GM21423 (cell line): ENCODE measurements at regions not wholly inside any gene's neighbourhood (a gene's known extent, or its start where the extent isn't known, plus 50 kb on each side); places are given as distances from the start of the nearest gene placed in this dataset.

Source experiments
- ATAC-seq: cut with Tn5 transposase; IDR thresholded peaks from one replicate; pipeline ENCODE4 v1.9.1; 2021; ENCODE audit warnings: mild to moderate bottlenecking, moderate library complexity; ENCODE audit not compliant: unreplicated experiment

- no peak for ATAC-seq
These were observed 306.9 kb downstream of the ZPLD1 start for GRCh38 chr3:102741694-102742093.

GRCh38 chr3:102745881-102746280, 311.1 kb downstream of the ZPLD1 start:
- ATAC-seq, result no peak

GRCh38 chr3:102747611-102748010, 312.8 kb downstream of the ZPLD1 start:
- ATAC-seq, result no peak

GRCh38 chr3:102748646-102749045, 313.8 kb downstream of the ZPLD1 start:
- ATAC-seq, result no peak

- no peak for ATAC-seq
These were observed 315.5 kb downstream of the ZPLD1 start for GRCh38 chr3:102750322-102750721.

- no peak for ATAC-seq
These were observed 319.1 kb downstream of the ZPLD1 start for GRCh38 chr3:102753901-102754300.

- no peak for ATAC-seq
These were observed 321.9 kb downstream of the ZPLD1 start for GRCh38 chr3:102756706-102757105.

- no peak for ATAC-seq
These were observed 323.1 kb downstream of the ZPLD1 start for GRCh38 chr3:102757950-102758349.

GRCh38 chr3:102761766-102762165, 327.0 kb downstream of the ZPLD1 start:
- ATAC-seq, result no peak

GRCh38 chr3:102790747-102791325, 356.0 kb downstream of the ZPLD1 start:
- ATAC-seq, result no peak

- ATAC-seq, result no peak
These were observed 357.1 kb downstream of the ZPLD1 start for GRCh38 chr3:102791641-102792589.

- no peak for ATAC-seq
These were observed 362.0 kb downstream of the ZPLD1 start for GRCh38 chr3:102796804-102797203.

GRCh38 chr3:102802819-102803420, 368.1 kb downstream of the ZPLD1 start:
- ATAC-seq, result no peak

GRCh38 chr3:102810937-102811336, 376.1 kb downstream of the ZPLD1 start:
- ATAC-seq, result no peak

- ATAC-seq, result no peak
These were observed 391.8 kb downstream of the ZPLD1 start for GRCh38 chr3:102826636-102827035.

GRCh38 chr3:102827386-102827785, 392.6 kb downstream of the ZPLD1 start:
- no peak for ATAC-seq

GRCh38 chr3:102830415-102830814, 395.6 kb downstream of the ZPLD1 start:
- no peak for ATAC-seq

GRCh38 chr3:102841866-102842265, 407.1 kb downstream of the ZPLD1 start:
- no peak for ATAC-seq

- ATAC-seq, result no peak
These were observed 432.0 kb downstream of the ZPLD1 start for GRCh38 chr3:102866845-102867244.

GRCh38 chr3:102883515-102883914, 448.7 kb downstream of the ZPLD1 start:
- no peak for ATAC-seq

GRCh38 chr3:102885289-102885688, 450.5 kb downstream of the ZPLD1 start:
- ATAC-seq, result no peak

- no peak for ATAC-seq
These were observed 452.6 kb downstream of the ZPLD1 start for GRCh38 chr3:102887431-102887830.
